Neural progenitor cell (in vitro differentiated cells): ENCODE measurements at regions not wholly inside any gene's neighbourhood (a gene's known extent, or its start where the extent isn't known, plus 50 kb on each side); places are given as distances from the start of the nearest gene placed in this dataset.

ENCODE experiments used
- EZH2phosphoT487 ChIP-seq: fragments of 200-600 bp; sonication (generic); IDR thresholded peaks from 2 replicates; pipeline ENCODE4 v1.6.1; 2017; ENCODE audit warnings: antibody characterized with exemption
- TF ChIP-seq, protein P1 (sequence below): fragments of 200-600 bp; sonication (generic); IDR thresholded peaks from 2 replicates; pipeline ENCODE4 v1.5.1; 2017; ENCODE audit warnings: antibody characterized with exemption, mild to moderate bottlenecking

DNA sequence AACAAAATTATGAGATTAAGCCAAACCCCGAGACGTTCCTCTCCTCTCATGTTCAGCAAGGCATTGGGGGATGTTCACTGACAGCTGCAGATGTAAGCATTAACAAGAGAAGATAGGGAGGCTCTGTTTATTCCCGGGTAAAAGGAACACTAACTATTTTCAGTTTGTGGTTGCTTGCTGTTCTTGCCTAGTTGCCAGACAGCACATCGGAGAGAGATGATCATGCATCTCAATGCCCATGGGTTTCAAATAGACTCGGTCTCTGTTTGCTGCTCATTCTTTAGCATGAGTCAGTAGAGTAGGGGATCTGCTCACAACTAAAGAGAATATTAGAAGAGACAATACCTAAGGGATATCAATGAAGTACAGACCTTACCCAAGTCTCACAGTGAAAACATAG, 78.3 kb downstream of the TMEM100 start:
- TF ChIP-seq, protein P1, sequence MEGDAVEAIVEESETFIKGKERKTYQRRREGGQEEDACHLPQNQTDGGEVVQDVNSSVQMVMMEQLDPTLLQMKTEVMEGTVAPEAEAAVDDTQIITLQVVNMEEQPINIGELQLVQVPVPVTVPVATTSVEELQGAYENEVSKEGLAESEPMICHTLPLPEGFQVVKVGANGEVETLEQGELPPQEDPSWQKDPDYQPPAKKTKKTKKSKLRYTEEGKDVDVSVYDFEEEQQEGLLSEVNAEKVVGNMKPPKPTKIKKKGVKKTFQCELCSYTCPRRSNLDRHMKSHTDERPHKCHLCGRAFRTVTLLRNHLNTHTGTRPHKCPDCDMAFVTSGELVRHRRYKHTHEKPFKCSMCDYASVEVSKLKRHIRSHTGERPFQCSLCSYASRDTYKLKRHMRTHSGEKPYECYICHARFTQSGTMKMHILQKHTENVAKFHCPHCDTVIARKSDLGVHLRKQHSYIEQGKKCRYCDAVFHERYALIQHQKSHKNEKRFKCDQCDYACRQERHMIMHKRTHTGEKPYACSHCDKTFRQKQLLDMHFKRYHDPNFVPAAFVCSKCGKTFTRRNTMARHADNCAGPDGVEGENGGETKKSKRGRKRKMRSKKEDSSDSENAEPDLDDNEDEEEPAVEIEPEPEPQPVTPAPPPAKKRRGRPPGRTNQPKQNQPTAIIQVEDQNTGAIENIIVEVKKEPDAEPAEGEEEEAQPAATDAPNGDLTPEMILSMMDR, result no peak
- no peak for TF ChIP-seq EZH2phosphoT487
